Heart left ventricle (tissue), 16 donors: ENCODE measurements at regions not wholly inside any gene's neighbourhood (a gene's known extent, or its start where the extent isn't known, plus 50 kb on each side); places are given as distances from the start of the nearest gene placed in this dataset.

Experiments used
- ATAC-seq, 4 donors: fragments of 200-7000 bp; cut with Tn5 transposase; one replicate each; pipeline ENCODE4 v1.9.1; 2020 to 2022; ENCODE audit warnings: moderate library complexity in 4 of 4, mild to moderate bottlenecking in 3 of 4, moderate number of reproducible peaks in 1 of 4
- DNase-seq, 5 donors: peaks; one replicate each; pipeline ENCODE4 v3.0.0-alpha.2; 2020
- H3K27ac ChIP-seq, 12 donors: fragments of 200-600 bp; sonication (generic) in 4 of 12; one replicate each; pipeline versions ENCODE4 v1.5.0 to v1.8.0; 2016 to 2022; ENCODE audit warnings: mild to moderate bottlenecking in 2 of 12
- H3K27me3 ChIP-seq, 9 donors: fragments of 200-600 bp; sonication (generic) in 2 of 9; one replicate each; pipeline versions ENCODE4 v1.5.1 to v1.8.0; 2016 to 2022; ENCODE audit warnings: mild to moderate bottlenecking in 3 of 9
- H3K36me3 ChIP-seq, 9 donors: fragments of 200-600 bp; sonication (generic) in 2 of 9; one replicate each; pipeline versions ENCODE4 v1.5.0 to v1.8.0; 2018 to 2022; ENCODE audit warnings: mild to moderate bottlenecking in 2 of 9
- H3K4me1 ChIP-seq, 12 donors: fragments of 200-600 bp; sonication (generic) in 4 of 12; one replicate each; pipeline versions ENCODE4 v1.5.0 to v1.8.0; 2016 to 2022; ENCODE audit warnings: mild to moderate bottlenecking in 3 of 12
- H3K4me3 ChIP-seq, 12 donors: fragments of 200-600 bp; sonication (generic) in 4 of 12; one replicate each; pipeline versions ENCODE4 v1.5.0 to v1.8.0; 2017 to 2022; ENCODE audit warnings: mild to moderate bottlenecking in 9 of 12, moderate library complexity in 4 of 12
- H3K9me3 ChIP-seq, 12 donors: fragments of 200-600 bp; sonication (generic) in 4 of 12; one replicate each; pipeline versions ENCODE4 v1.5.0 to v1.8.0; 2016 to 2022; ENCODE audit warnings: mild to moderate bottlenecking in 1 of 12
- CTCF ChIP-seq, 12 donors: fragments of 200-600 bp; sonication (generic) in 4 of 12; IDR thresholded peaks; one replicate each; pipeline versions ENCODE4 v1.5.0 to v1.8.0; 2018 to 2022; ENCODE audit warnings: antibody characterized with exemption in 12 of 12, mild to moderate bottlenecking in 5 of 12
- POLR2A ChIP-seq, 2 donors: fragments of 450-650 bp; IDR thresholded peaks; one replicate each; pipeline ENCODE4 v1.6.1; 2017; ENCODE audit warnings: antibody characterized with exemption in 2 of 2, mild to moderate bottlenecking in 2 of 2, moderate library complexity in 2 of 2
- WGBS, 4 donors: extraction: QIAGEN DNeasy Blood & Tissue Kit in 2 of 4; methylation state at CpG; one replicate each; pipeline versions ENCODE4 v1.1.5 to v1.1.7; 2013 to 2018; 5-methylcytosine and 5-hydroxymethylcytosine counted together
- intact Hi-C, 10 donors: fragments of 100-400 bp; cut with DNase I; formaldehyde crosslinking; loops; one replicate each; pipeline versions ENCODE4 v1.11.1 to v1.14.2; 2022
- donor health status: ischemic (EF 13 %, LVEDD 7.1; RV severe dilation, severe dysfunction).
- donor health status: healthy with polysubstance abuse.
- donor health status: DM: no; HTN: yes; CAD: no.
- donor health status: DM: no; HTN: no; CAD: no.
- donor health status: ischemic (EF 25% LVEDD 6.9; RV normal size, moderate dysfunction).
- donor health status: ischemic (EF 25% LVEDD 5.7; RV mildly dilated, moderate dysfunction).
- donor health status: healthy.
- donor health status: DM: yes; HTN: yes; CAD: no.
- donor health status: ischemic (EF 35%, LVEDD 5.7; RV mildly dilated, moderate dysfunction).
- donor health status: nonischemic (EF 11% LVEDD 7.7; RV severe dilation, severe dysfunction).
- donor health status: DM: yes; HTN: yes; CAD: no.
- donor health status: PGD.
- donor health status: ischemic (EF 29% LVEDD 5.4; RV normal size, mild dysfunction).
- donor health status: nonischemic (EF 23%, LVEDD 6.1; RV moderate dilation, normal function).

- Histone ChIP-seq H3K9me3 (no peaks in the 10 kb centered on the region), H3K27ac (peak overlapping the region in 1 of 12 donors; percentile 3), H3K36me3 (no peaks in the 10 kb centered on the region), H3K4me3 (no peak overlapping the region), H3K4me1 (no peaks in the 10 kb centered on the region), H3K27me3 (no peaks in the 10 kb centered on the region)
- intact Hi-C loops: no loop called here
- no peak for ATAC-seq
- no peak for DNase-seq
- TF ChIP-seq CTCF (IDR thresholded peaks at IDR 0.05) (no peak), POLR2A (IDR thresholded peaks at IDR 0.05) (no peak)
- 72 to 84% (median 76%) methylated on average over 2 of the region's 2 CpGs for whole genome bisulfite sequencing, 4 donors
Measured at GRCh38 chr13:80888390-80888789, 547.5 kb upstream of the SPRY2 start.

GRCh38 chr13:80884056-80884785, 543.3 kb upstream of the SPRY2 start:
- no peak for ATAC-seq
- intact Hi-C loops: no loop called here

GRCh38 chr13:80883545-80883944, 542.6 kb upstream of the SPRY2 start:
- H3K27me3 ChIP-seq: no peaks in the 10 kb centered on the region
- intact Hi-C loops: no loop called here
- H3K4me1 ChIP-seq: no peaks in the 10 kb centered on the region
- no peaks in the 10 kb centered on the region for H3K9me3 ChIP-seq
- ATAC-seq (no peak), DNase-seq (no peak)
- H3K4me3 ChIP-seq: no peak overlapping the region
- no peaks in the 10 kb centered on the region for H3K36me3 ChIP-seq
- no peak overlapping the region for H3K27ac ChIP-seq
- TF ChIP-seq POLR2A (IDR thresholded peaks at IDR 0.05): no peak
- TF ChIP-seq CTCF (IDR thresholded peaks at IDR 0.05): no peak

More at GRCh38 chr13:80884056-80884785, 543.3 kb upstream of the SPRY2 start:
- DNase-seq: no peak
- H3K27me3 ChIP-seq: no peaks in the 10 kb centered on the region
- H3K36me3 ChIP-seq: no peaks in the 10 kb centered on the region
- H3K4me1 ChIP-seq: no peaks in the 10 kb centered on the region
- no peak overlapping the region for H3K27ac ChIP-seq
- WGBS, 4 donors: 42 to 68% (median 59%) methylated on average over 1 of the region's 1 CpG
- H3K9me3 ChIP-seq: no peaks in the 10 kb centered on the region
- no peak overlapping the region for H3K4me3 ChIP-seq
- TF ChIP-seq POLR2A (IDR thresholded peaks at IDR 0.05): no peak
- no peak for TF ChIP-seq CTCF (IDR thresholded peaks at IDR 0.05)

GRCh38 chr13:80881942-80882445, 541.1 kb upstream of the SPRY2 start:
- H3K27me3 ChIP-seq: no peaks in the 10 kb centered on the region
- TF ChIP-seq CTCF (IDR thresholded peaks at IDR 0.05): no peak
- TF ChIP-seq POLR2A (IDR thresholded peaks at IDR 0.05): no peak
- ATAC-seq (peak in 1 of 4 donors; percentile 36), DNase-seq (no peak)
- no peaks in the 10 kb centered on the region for H3K36me3 ChIP-seq
- H3K27ac ChIP-seq: peak overlapping the region in 1 of 12 donors; percentile 12
- intact Hi-C loops: no loop called here
- no peaks in the 10 kb centered on the region for H3K9me3 ChIP-seq
- H3K4me3 ChIP-seq: no peak overlapping the region
- H3K4me1 ChIP-seq: no peaks in the 10 kb centered on the region
